ENCODE measurements at regions not wholly inside any gene's neighbourhood (a gene's known extent, or its start where the extent isn't known, plus 50 kb on each side); places are given as distances from the start of the nearest gene placed in this dataset.

- no peak for TF ChIP-seq POLR2A (IDR thresholded peaks at IDR 0.05)
- TF ChIP-seq, protein P1, sequence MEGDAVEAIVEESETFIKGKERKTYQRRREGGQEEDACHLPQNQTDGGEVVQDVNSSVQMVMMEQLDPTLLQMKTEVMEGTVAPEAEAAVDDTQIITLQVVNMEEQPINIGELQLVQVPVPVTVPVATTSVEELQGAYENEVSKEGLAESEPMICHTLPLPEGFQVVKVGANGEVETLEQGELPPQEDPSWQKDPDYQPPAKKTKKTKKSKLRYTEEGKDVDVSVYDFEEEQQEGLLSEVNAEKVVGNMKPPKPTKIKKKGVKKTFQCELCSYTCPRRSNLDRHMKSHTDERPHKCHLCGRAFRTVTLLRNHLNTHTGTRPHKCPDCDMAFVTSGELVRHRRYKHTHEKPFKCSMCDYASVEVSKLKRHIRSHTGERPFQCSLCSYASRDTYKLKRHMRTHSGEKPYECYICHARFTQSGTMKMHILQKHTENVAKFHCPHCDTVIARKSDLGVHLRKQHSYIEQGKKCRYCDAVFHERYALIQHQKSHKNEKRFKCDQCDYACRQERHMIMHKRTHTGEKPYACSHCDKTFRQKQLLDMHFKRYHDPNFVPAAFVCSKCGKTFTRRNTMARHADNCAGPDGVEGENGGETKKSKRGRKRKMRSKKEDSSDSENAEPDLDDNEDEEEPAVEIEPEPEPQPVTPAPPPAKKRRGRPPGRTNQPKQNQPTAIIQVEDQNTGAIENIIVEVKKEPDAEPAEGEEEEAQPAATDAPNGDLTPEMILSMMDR (IDR thresholded peaks at IDR 0.05): no peak
Measured at GRCh38 chr6:44047179-44047546, 80.1 kb downstream of the MRPL14 start.
